SH-SY5Y (cell line): ENCODE measurements at regions not wholly inside any gene's neighbourhood (a gene's known extent, or its start where the extent isn't known, plus 50 kb on each side); places are given as distances from the start of the nearest gene placed in this dataset.

Source experiments
- GATA2 ChIP-seq: IDR thresholded peaks from 2 replicates; pipeline ENCODE4 v1.6.1; 2011; ENCODE audit warnings: mild to moderate bottlenecking, low read depth, low read length
- GATA3 ChIP-seq: IDR thresholded peaks from 2 replicates; pipeline ENCODE4 v1.6.1; 2011; ENCODE audit warnings: low read depth, mild to moderate bottlenecking, low read length, moderate library complexity

DNA sequence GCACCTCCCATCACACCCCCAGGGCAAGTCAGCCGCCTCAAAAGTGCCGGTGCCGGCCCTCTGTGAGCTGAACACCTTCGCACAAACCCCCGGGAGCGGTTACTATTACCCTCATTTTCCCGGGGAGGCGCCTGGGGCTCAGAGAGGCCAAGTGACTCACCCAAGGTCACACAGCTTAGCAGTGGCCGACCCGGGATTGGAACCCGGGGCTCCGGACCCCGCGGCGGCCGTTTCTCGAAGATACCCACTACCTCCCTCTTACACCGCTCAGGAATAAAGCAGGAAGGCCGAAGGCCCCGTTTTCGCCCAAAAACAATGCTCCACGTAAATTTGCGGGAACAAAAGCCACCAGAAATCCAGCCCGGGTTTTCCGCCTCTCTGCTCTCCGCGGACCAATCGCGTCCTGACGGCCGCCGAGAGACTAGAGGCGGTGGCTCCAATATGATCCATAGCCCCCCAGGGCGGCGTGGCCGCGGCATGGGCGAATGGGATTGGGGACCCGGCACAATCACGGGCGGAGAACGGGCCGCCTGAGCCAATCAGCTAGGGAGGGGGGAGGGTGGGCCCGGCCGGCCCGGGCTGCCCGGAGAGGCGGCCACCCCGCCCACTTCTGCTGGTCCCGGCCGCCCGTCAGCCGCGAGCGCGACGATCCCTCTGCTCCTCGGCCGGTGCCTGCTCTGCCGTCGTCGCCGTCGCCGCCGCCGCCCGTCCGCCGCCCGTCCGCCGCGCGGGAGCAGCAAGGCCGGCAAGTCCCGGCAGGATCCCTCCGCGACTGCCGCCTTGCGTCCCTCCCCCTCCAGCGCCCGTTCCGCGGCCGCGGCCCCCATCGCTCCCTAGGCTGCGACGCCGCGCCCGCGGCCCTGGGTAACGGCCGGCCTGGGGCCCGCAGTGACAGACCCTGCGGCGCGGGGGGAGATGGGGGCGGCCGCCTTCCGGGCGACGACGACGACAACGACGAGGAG, 177.0 kb downstream of the OR4M2 start:
- TF ChIP-seq GATA3 (no peak), GATA2 (no peak)
